IMR-90 (cell line): ENCODE measurements at regions not wholly inside any gene's neighbourhood (a gene's known extent, or its start where the extent isn't known, plus 50 kb on each side); places are given as distances from the start of the nearest gene placed in this dataset.
A peak's percentile ranks its signal among the peaks of the same experiment; 100 is the strongest.

Source experiments
- ATAC-seq: fragments of 200-7000 bp; cut with Tn5 transposase; 2 replicates; pipeline ENCODE4 v1.9.1; 2020; ENCODE audit warnings: low read depth, mild to moderate bottlenecking, moderate library complexity
- BruUV-seq: library from RNA; stranded (reverse); fragments of 400-500 nt; replicated peaks from 2 replicates; lab custom pipeline; 2021; lab: Mats Ljungman, UMichigan
- CTCF ChIA-PET: fragments of 300-600 bp; formaldehyde crosslinking; extraction: SDS; loops from one replicate; lab custom pipeline; 2021; ENCODE audit warnings: antibody characterized with exemption; lab: Yijun Ruan, JAX
- POLR2A ChIA-PET: fragments of 300-600 bp; sonication (Branson Sonifier 250); formaldehyde crosslinking; loops from one replicate; lab custom pipeline; 2022; ENCODE audit warnings: antibody characterized with exemption; ENCODE audit not compliant: unreplicated experiment; lab: Charles Lee
- DNase-seq: peaks from one replicate; pipeline ENCODE4 v3.0.0; 2013
- H2AFZ ChIP-seq: replicated peaks from 2 replicates; pipeline ENCODE3; 2013; ENCODE audit warnings: low read length, mild to moderate bottlenecking; ENCODE audit not compliant: poor library complexity
- H2AK5ac ChIP-seq: 2 replicates; pipeline ENCODE4 v1.6.1; 2013; ENCODE audit warnings: low read depth, low read length, inconsistent platforms
- H2AK9ac ChIP-seq: replicated peaks from 2 replicates; pipeline ENCODE3; 2013; ENCODE audit warnings: mild to moderate bottlenecking, low read depth, low read length, moderate library complexity; ENCODE audit not compliant: poor library complexity
- H2BK120ac ChIP-seq: 2 replicates; pipeline ENCODE4 v1.6.1; 2013; ENCODE audit warnings: low read depth, low read length, inconsistent platforms
- H2BK15ac ChIP-seq: 3 replicates; pipeline ENCODE4 v1.6.1; 2013; ENCODE audit warnings: low read depth, low read length, inconsistent platforms
- H2BK20ac ChIP-seq: 2 replicates; pipeline ENCODE4 v1.6.1; 2013; ENCODE audit warnings: low read depth, mild to moderate bottlenecking, inconsistent platforms, low read length, moderate library complexity
- H2BK5ac ChIP-seq: 2 replicates; pipeline ENCODE4 v1.6.1; 2013; ENCODE audit warnings: mild to moderate bottlenecking, low read depth, low read length, inconsistent platforms; ENCODE audit not compliant: poor library complexity, severe bottlenecking
- H3K14ac ChIP-seq: replicated peaks from 2 replicates; pipeline ENCODE4 v1.6.1; 2013; ENCODE audit warnings: low read depth, low read length, inconsistent platforms
- H3K18ac ChIP-seq: 2 replicates; pipeline ENCODE4 v1.6.1; 2013; ENCODE audit warnings: low read depth, low read length, control low read depth
- H3K23ac ChIP-seq: 2 replicates; pipeline ENCODE4 v1.6.1; 2013; ENCODE audit warnings: low read depth, low read length, inconsistent platforms
- H3K27ac ChIP-seq: 2 replicates; pipeline ENCODE4 v1.5.1; 2013; ENCODE audit warnings: mild to moderate bottlenecking, control low read depth, low read length; ENCODE audit not compliant: insufficient read depth
- H3K27me3 ChIP-seq: 2 replicates; pipeline ENCODE4 v1.6.1; 2013; ENCODE audit warnings: low read length; ENCODE audit not compliant: control insufficient read depth, insufficient read depth
- H3K36me3 ChIP-seq: 2 replicates; pipeline ENCODE4 v1.6.1; 2013; ENCODE audit warnings: low read length, mixed read lengths; ENCODE audit not compliant: control insufficient read depth, insufficient read depth
- H3K4ac ChIP-seq: 2 replicates; pipeline ENCODE4 v1.6.1; 2013; ENCODE audit warnings: low read depth, low read length, inconsistent platforms
- H3K4me1 ChIP-seq: 2 replicates; pipeline ENCODE4 v1.6.1; 2013; ENCODE audit warnings: low read length, mixed read lengths; ENCODE audit not compliant: control insufficient read depth, insufficient read depth
- H3K4me2 ChIP-seq: 2 replicates; pipeline ENCODE4 v1.6.1; 2013; ENCODE audit warnings: low read depth, mild to moderate bottlenecking, control low read depth, low read length, moderate library complexity
- H3K4me3 ChIP-seq: 2 replicates; pipeline ENCODE4 v1.5.1; 2013; ENCODE audit warnings: low read depth, mild to moderate bottlenecking, control low read depth, low read length, moderate library complexity; ENCODE audit not compliant: insufficient read depth
- H3K56ac ChIP-seq: 2 replicates; pipeline ENCODE4 v1.6.1; 2013; ENCODE audit warnings: low read length, inconsistent platforms; ENCODE audit not compliant: insufficient read depth; ENCODE audit errors: extremely low read depth
- H3K79me1 ChIP-seq, 2 experiments: 2 replicates each; pipeline ENCODE4 v1.6.1; 2013; ENCODE audit warnings: low read length in 2 of 2, inconsistent platforms in 1 of 2, low read depth in 1 of 2
- H3K9ac ChIP-seq: 2 replicates; pipeline ENCODE4 v1.6.1; 2013; ENCODE audit warnings: low read depth, low read length, control low read depth
- H3K9me1 ChIP-seq: 2 replicates; pipeline ENCODE4 v1.6.1; 2013; ENCODE audit warnings: low read length, inconsistent platforms; ENCODE audit not compliant: insufficient read depth
- H3K9me3 ChIP-seq: 2 replicates; pipeline ENCODE4 v1.6.1; 2013; ENCODE audit warnings: low read length; ENCODE audit not compliant: control insufficient read depth, insufficient read depth
- H4K20me1 ChIP-seq: 2 replicates; pipeline ENCODE4 v1.6.1; 2013; ENCODE audit warnings: low read length, inconsistent platforms; ENCODE audit not compliant: insufficient read depth
- H4K5ac ChIP-seq: 2 replicates; pipeline ENCODE4 v1.6.1; 2013; ENCODE audit warnings: mild to moderate bottlenecking, low read depth, low read length, control low read depth
- H4K8ac ChIP-seq, 2 experiments: 2 replicates each; pipeline ENCODE4 v1.6.1; 2013; ENCODE audit warnings: low read depth in 2 of 2, low read length in 2 of 2, control low read depth in 1 of 2, inconsistent platforms in 1 of 2
- H4K91ac ChIP-seq: 2 replicates; pipeline ENCODE4 v1.6.1; 2013; ENCODE audit warnings: low read depth, low read length, inconsistent platforms; ENCODE audit not compliant: insufficient read depth
- MAFK ChIP-seq: IDR thresholded peaks from 2 replicates; pipeline ENCODE4 v1.6.1; 2012; ENCODE audit warnings: low read depth, low read length, improper control_type of control experiment
- RCOR1 ChIP-seq: IDR thresholded peaks from 2 replicates; pipeline ENCODE4 v1.6.1; 2012; ENCODE audit warnings: mild to moderate bottlenecking, low read length, improper control_type of control experiment; ENCODE audit not compliant: insufficient replicate concordance
- RFX5 ChIP-seq: IDR thresholded peaks from 2 replicates; pipeline ENCODE4 v1.8.0; 2012; ENCODE audit warnings: low read depth, mild to moderate bottlenecking, low read length, moderate library complexity
- WGBS, 2 experiments: methylation state at CpG; one replicate each; pipeline versions ENCODE4 v1.1.5 to v1.1.7; 2013; ENCODE audit warnings: missing lambda C conversion rate in 2 of 2; ENCODE audit not compliant: insufficient read length in 1 of 2; ENCODE audit errors: extremely low coverage in 2 of 2; 5-methylcytosine and 5-hydroxymethylcytosine counted together
- dilution Hi-C: fragments of 300-500 bp; cut with HindIII; formaldehyde crosslinking; loops from one replicate; pipeline ENCODE4 v1.14.3; 2018; ENCODE audit warnings: low sequenced_read_pairs; ENCODE audit not compliant: unreplicated experiment
- in situ Hi-C: fragments of 300-500 bp; cut with MboI; formaldehyde crosslinking; loops from 3 replicates; pipeline ENCODE4 v1.14.3; 2019; ENCODE audit warnings: low sequenced_read_pairs, inconsistent platforms, mixed read lengths
- intact Hi-C: fragments of 100-400 bp; cut with micrococcal nuclease; formaldehyde crosslinking; loops from 2 replicates; pipeline ENCODE4 v1.10.0; 2022

GRCh38 chr6:76694795-76695194 is 622.3 kb upstream of the IMPG1 start:
- H3K23ac ChIP-seq = no peak overlapping the region
- no peak overlapping the region for H2BK20ac ChIP-seq
- in situ Hi-C loops (no loop called here), intact Hi-C loops (loop anchor here (10.0 kb wide), 1 partner anchor 430 kb away; no protein-coding TSS in a partner anchor), dilution Hi-C loops (no loop called here)
- H3K79me1 ChIP-seq = no peaks in the 10 kb centered on the region
- BruUV-seq = no TSS peak
- H3K4me1 ChIP-seq = no peaks in the 10 kb centered on the region
- no peaks in the 10 kb centered on the region for H3K9me1 ChIP-seq
- H4K20me1 ChIP-seq = no peaks in the 10 kb centered on the region
- H2AK9ac ChIP-seq = no peak overlapping the region
- no peak overlapping the region for H4K8ac ChIP-seq
- no peak for DNase-seq
- H4K91ac ChIP-seq = no peak overlapping the region
- WGBS, 2 experiments = no CpG with 5 or more reads among the region's 1 CpG
- no peak for TF ChIP-seq RCOR1
- no peak for TF ChIP-seq MAFK
- no peak for TF ChIP-seq RFX5
- H3K9me3 ChIP-seq = no peaks in the 10 kb centered on the region
- H3K4ac ChIP-seq = no peak overlapping the region
- POLR2A ChIA-PET = no interaction called here
- H2AK5ac ChIP-seq = no peak overlapping the region
- H3K36me3 ChIP-seq = no peaks in the 10 kb centered on the region
- no peak overlapping the region for H3K4me2 ChIP-seq
- CTCF ChIA-PET = no interaction called here
- no peak overlapping the region for H3K27ac ChIP-seq
- no peak overlapping the region for H2AFZ ChIP-seq
- H3K27me3 ChIP-seq = no peaks in the 10 kb centered on the region
- peak; percentile 21; the same call in 1 of the 2 replicates for ATAC-seq
- H3K4me3 ChIP-seq = no peak overlapping the region
- no peak overlapping the region for H2BK5ac ChIP-seq
- no peak overlapping the region for H3K18ac ChIP-seq
- H3K9ac ChIP-seq = no peak overlapping the region
- H3K56ac ChIP-seq = no peak overlapping the region
- H2BK120ac ChIP-seq = no peak overlapping the region
- no peak overlapping the region for H2BK15ac ChIP-seq
- no peak overlapping the region for H4K5ac ChIP-seq
- H3K14ac ChIP-seq = no peak overlapping the region
